Nephron progenitor cell (in vitro differentiated cells): ENCODE measurements at regions not wholly inside any gene's neighbourhood (a gene's known extent, or its start where the extent isn't known, plus 50 kb on each side); places are given as distances from the start of the nearest gene placed in this dataset.

Experiments
- DNase-seq: peaks from one replicate; pipeline ENCODE4 v3.0.0; 2021
- H3K27ac Mint-ChIP-seq: 2 replicates; pipeline ENCODE4 v1.8.0; 2021; ENCODE audit warnings: mild to moderate bottlenecking, moderate library complexity, mixed read lengths
- H3K27me3 Mint-ChIP-seq: 2 replicates; pipeline ENCODE4 v1.8.0; 2021; ENCODE audit warnings: mild to moderate bottlenecking, low read depth, mixed read lengths; ENCODE audit not compliant: poor library complexity
- H3K36me3 Mint-ChIP-seq: 2 replicates; pipeline ENCODE4 v1.8.0; 2021; ENCODE audit warnings: low read depth, mixed read lengths
- H3K4me1 Mint-ChIP-seq: 2 replicates; pipeline ENCODE4 v1.8.0; 2021; ENCODE audit warnings: mixed read lengths
- H3K4me3 Mint-ChIP-seq: 2 replicates; pipeline ENCODE4 v1.8.0; 2021; ENCODE audit warnings: mild to moderate bottlenecking, moderate library complexity, mixed read lengths
- H3K9me3 Mint-ChIP-seq: 2 replicates; pipeline ENCODE4 v1.8.0; 2021; ENCODE audit warnings: mild to moderate bottlenecking, moderate library complexity, mixed read lengths
- TF ChIP-seq, protein P1 (sequence below): fragments of 200-600 bp; sonication (generic); IDR thresholded peaks from 2 replicates; pipeline ENCODE4 v1.5.0; 2021; ENCODE audit warnings: antibody characterized with exemption

DNA sequence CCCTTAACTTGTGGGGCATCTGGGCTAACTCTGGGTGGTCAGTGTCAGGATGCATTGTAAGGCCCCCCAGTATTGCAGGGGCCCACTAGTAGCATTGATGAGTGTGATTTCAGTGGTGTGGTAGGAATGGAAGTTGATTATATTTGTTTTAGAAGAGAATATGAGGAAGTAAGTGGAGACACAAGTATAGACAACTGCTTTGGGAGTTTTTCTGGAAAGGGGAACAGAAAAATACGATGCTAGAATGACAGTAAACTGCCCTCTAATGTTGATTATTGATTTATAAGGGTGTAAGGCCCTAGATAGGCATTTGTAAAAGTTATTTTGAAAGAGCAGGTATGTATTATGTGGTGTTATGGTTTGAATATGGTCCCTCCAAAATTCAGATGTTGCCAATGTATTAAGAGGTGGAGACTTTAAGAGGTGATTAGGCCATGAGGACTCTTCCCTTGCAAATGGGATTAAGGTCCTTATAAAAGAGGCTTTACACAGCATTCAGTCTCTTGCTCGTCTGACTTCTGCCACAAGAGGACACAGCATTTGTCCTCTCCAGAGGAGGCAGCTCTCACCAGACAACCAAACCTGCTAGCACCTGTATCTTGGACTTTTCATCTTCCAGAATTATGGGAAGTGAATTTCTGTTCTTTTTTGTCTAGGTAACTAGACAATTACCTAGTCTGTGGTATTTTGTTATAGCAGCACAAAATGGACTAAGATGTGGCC, 135.9 kb upstream of the DTNBP1 start:
- no peak for DNase-seq
- Mint-ChIP-seq H3K27me3 (peaks cover 14% of the 10 kb centered on the region), H3K4me3 (no peak overlapping the region), H3K4me1 (peaks cover 38% of the 10 kb centered on the region), H3K27ac (no peak overlapping the region), H3K9me3 (peaks cover 34% of the 10 kb centered on the region), H3K36me3 (peaks cover 16% of the 10 kb centered on the region)
- TF ChIP-seq, protein P1, sequence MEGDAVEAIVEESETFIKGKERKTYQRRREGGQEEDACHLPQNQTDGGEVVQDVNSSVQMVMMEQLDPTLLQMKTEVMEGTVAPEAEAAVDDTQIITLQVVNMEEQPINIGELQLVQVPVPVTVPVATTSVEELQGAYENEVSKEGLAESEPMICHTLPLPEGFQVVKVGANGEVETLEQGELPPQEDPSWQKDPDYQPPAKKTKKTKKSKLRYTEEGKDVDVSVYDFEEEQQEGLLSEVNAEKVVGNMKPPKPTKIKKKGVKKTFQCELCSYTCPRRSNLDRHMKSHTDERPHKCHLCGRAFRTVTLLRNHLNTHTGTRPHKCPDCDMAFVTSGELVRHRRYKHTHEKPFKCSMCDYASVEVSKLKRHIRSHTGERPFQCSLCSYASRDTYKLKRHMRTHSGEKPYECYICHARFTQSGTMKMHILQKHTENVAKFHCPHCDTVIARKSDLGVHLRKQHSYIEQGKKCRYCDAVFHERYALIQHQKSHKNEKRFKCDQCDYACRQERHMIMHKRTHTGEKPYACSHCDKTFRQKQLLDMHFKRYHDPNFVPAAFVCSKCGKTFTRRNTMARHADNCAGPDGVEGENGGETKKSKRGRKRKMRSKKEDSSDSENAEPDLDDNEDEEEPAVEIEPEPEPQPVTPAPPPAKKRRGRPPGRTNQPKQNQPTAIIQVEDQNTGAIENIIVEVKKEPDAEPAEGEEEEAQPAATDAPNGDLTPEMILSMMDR, result no peak

GRCh38 chr6:15796844-15797243, 134.0 kb upstream of the DTNBP1 start:
- Mint-ChIP-seq H3K4me3 (no peak overlapping the region), H3K27ac (no peak overlapping the region), H3K4me1 (peaks cover 32% of the 10 kb centered on the region), H3K36me3 (peaks cover 16% of the 10 kb centered on the region), H3K9me3 (peaks cover 34% of the 10 kb centered on the region), H3K27me3 (peaks cover 14% of the 10 kb centered on the region)
- DNase-seq, result no peak
- TF ChIP-seq, protein P1, result no peak

DNA sequence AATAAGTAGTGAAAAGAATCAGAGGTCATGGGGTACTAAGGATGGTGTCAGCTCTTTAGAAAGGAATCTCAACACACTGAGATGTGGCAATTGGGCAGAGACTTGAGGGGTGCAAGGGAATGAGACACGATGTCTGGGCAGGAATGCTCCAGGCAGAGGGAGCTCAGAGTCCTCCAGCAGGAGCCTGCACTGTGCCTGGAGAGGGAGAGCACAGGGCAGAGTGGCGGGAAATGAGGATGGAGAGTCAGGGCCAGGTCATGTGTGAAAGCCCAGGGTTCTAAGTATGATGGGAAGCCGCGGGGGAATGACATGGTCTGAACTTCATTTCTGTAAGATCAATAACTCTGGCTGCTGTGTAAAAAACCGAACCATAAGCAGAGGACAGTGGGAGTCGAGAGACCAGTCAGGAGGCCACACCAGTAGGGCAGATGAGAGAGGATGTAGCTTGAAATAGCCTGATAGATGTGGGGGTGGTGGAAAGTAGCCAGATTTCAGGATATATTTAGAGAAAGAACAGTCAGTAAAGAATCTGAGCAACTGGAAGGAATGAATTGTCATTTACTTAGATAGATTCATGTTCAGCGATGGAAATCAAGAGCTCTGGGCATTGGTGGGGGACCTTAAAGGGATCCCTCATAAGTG, 133.4 kb upstream of the DTNBP1 start:
- H3K36me3 Mint-ChIP-seq, result peaks cover 16% of the 10 kb centered on the region
- H3K4me3 Mint-ChIP-seq, result no peak overlapping the region
- peaks cover 32% of the 10 kb centered on the region for H3K4me1 Mint-ChIP-seq
- TF ChIP-seq, protein P1, result no peak
- H3K27me3 Mint-ChIP-seq, result peaks cover 14% of the 10 kb centered on the region
- DNase-seq, result no peak
- no peak overlapping the region for H3K27ac Mint-ChIP-seq
- peaks cover 34% of the 10 kb centered on the region for H3K9me3 Mint-ChIP-seq

DNA sequence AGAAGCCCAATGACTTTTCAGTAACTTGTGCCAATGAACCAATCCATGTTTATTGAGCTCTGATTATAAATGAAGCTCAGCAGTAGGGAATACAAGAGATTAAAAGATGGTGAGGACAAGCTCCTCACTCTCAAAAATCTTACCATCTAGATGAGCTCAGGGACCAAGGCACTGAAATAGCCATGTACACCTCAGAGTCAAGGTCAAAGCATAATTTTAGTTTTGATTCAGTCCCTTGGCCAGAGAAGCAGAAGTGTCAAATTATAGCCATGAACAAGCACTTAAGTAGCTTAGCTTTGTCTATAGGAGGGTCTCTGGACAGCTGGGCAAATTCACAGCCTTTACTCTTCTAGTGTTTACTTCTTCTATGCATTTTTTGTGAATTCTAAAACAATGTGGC, 131.0 kb upstream of the DTNBP1 start:
- Mint-ChIP-seq H3K9me3 (peaks cover 35% of the 10 kb centered on the region), H3K4me3 (no peak overlapping the region), H3K36me3 (peaks cover 19% of the 10 kb centered on the region), H3K27ac (no peak overlapping the region), H3K27me3 (peaks cover 14% of the 10 kb centered on the region), H3K4me1 (peaks cover 35% of the 10 kb centered on the region)
- TF ChIP-seq, protein P1, result no peak
- no peak for DNase-seq

DNA sequence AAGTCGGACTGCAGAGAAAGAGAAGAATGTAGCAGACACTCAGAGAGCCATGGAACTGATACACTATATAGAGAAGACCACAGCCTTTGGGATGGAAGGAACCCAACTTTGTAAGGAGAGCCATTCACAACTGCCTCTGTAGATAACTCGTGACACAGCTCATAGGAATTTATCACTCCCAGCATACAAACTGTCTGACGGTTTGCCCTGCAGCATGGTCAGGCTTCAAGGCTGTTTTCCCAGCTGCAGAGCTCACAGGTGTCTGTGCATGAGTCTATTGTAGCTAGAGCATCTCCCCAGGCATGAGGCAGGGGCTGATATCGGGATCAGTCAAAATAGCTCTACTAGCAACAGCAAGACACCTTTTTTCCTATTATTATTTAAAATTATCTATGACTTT, 130.5 kb upstream of the DTNBP1 start:
- H3K27ac Mint-ChIP-seq, result no peak overlapping the region
- TF ChIP-seq, protein P1, result no peak
- H3K27me3 Mint-ChIP-seq, result peaks cover 11% of the 10 kb centered on the region
- H3K36me3 Mint-ChIP-seq, result peaks cover 20% of the 10 kb centered on the region
- H3K4me1 Mint-ChIP-seq, result peaks cover 35% of the 10 kb centered on the region
- H3K9me3 Mint-ChIP-seq, result peaks cover 36% of the 10 kb centered on the region
- no peak overlapping the region for H3K4me3 Mint-ChIP-seq
- no peak for DNase-seq

DNA sequence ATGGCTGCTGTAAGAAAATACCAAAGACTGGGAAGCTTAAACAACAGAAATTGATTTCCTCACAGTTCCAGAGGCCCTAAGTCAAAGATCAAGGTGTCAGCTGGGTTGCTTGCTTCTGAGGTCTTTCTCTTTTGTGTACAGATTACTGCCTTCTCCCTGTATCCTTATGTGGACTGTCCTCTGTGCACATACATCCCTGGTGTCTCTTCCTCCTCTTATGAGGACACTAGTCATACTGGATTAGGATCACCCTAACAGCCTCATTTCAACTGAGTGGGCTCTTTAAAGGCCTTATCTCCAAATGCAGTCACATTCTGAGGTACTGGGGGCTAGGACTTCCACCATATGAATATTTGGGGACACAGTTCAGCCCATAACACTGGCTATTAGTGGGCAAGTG, 130.0 kb upstream of the DTNBP1 start:
- no peak overlapping the region for H3K27ac Mint-ChIP-seq
- H3K27me3 Mint-ChIP-seq, result peaks cover 11% of the 10 kb centered on the region
- H3K36me3 Mint-ChIP-seq, result peaks cover 16% of the 10 kb centered on the region
- peaks cover 35% of the 10 kb centered on the region for H3K4me1 Mint-ChIP-seq
- H3K4me3 Mint-ChIP-seq, result no peak overlapping the region
- peaks cover 36% of the 10 kb centered on the region for H3K9me3 Mint-ChIP-seq
- TF ChIP-seq, protein P1, result no peak
- DNase-seq, result no peak
